Esophagus squamous epithelium (tissue), 5 donors: ENCODE measurements at regions not wholly inside any gene's neighbourhood (a gene's known extent, or its start where the extent isn't known, plus 50 kb on each side); places are given as distances from the start of the nearest gene placed in this dataset.

Experiments used
- DNase-seq: peaks from one replicate; lab custom pipeline; 2025; lab: John Stamatoyannopoulos, UW
- H3K27ac ChIP-seq, 4 donors: fragments of 200-600 bp; sonication (generic); one replicate each; pipeline ENCODE4 v1.5.1; 2016 to 2019; ENCODE audit warnings: mild to moderate bottlenecking in 1 of 4
- H3K27me3 ChIP-seq, 4 donors: fragments of 200-600 bp; sonication (generic); 1 replicate in 3 of 4; 2 replicates in 1 of 4; pipeline versions ENCODE4 v1.5.1 to v1.6.0; 2017 to 2021; ENCODE audit warnings: antibody characterized with exemption in 1 of 4
- H3K36me3 ChIP-seq, 3 donors: fragments of 200-600 bp; sonication (generic); one replicate each; pipeline ENCODE4 v1.5.1; 2016 to 2019
- H3K4me1 ChIP-seq, 3 donors: fragments of 200-600 bp; sonication (generic); one replicate each; pipeline ENCODE4 v1.5.1; 2017 to 2019
- H3K4me3 ChIP-seq, 4 donors: fragments of 200-600 bp; sonication (generic); 1 replicate in 3 of 4; 2 replicates in 1 of 4; pipeline ENCODE4 v1.5.1; 2016 to 2019; ENCODE audit warnings: mild to moderate bottlenecking in 2 of 4, moderate library complexity in 1 of 4
- H3K9me3 ChIP-seq, 3 donors: fragments of 200-600 bp; sonication (generic); one replicate each; pipeline ENCODE4 v1.5.1; 2016 to 2019
- CTCF ChIP-seq, 6 experiments: fragments of 450-650 bp in 4 of 6; fragments of 200-600 bp in 2 of 6; sonication (generic) in 2 of 6; IDR thresholded peaks; one replicate each; pipeline ENCODE4 v1.5.1; 2016 to 2019; ENCODE audit warnings: antibody characterized with exemption in 6 of 6, mild to moderate bottlenecking in 4 of 6, moderate library complexity in 4 of 6
- POLR2A ChIP-seq, 4 donors: fragments of 450-650 bp; IDR thresholded peaks; one replicate each; pipeline ENCODE4 v1.6.1; 2017; ENCODE audit warnings: antibody characterized with exemption in 4 of 4, mild to moderate bottlenecking in 4 of 4, moderate library complexity in 3 of 4
- WGBS, 2 donors: methylation state at CpG; one replicate each; pipeline ENCODE4 v1.1.5; 2018; 5-methylcytosine and 5-hydroxymethylcytosine counted together
- intact Hi-C: fragments of 100-400 bp; cut with DNase I; formaldehyde crosslinking; loops from one replicate; pipeline ENCODE4 v1.15.0; 2022
- donor health status: DM: yes; HTN: yes; CAD: no.

DNA sequence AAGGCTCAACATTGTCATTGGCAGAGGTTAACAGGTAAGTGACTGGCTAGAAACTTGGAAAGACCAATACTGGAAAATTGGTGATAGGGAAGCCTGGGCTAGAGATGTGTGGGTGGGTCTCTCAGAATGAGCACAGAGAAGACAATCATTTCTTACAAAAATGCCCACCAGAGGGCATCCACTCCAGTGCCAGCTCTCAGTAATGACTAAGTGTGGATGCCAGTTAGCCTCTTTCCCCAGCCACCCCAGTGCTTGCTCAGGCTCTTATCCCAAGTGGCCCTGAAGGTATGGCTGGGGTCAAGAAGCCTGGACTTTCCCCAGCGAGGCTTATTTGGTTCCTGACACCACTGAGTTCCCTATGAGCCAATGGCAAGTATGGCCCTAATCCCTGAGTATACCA is 115.9 kb upstream of the ST8SIA2 start:
- Histone ChIP-seq H3K27me3 (no peaks in the 10 kb centered on the region), H3K27ac (no peak overlapping the region), H3K9me3 (no peaks in the 10 kb centered on the region), H3K4me3 (no peak overlapping the region), H3K36me3 (no peaks in the 10 kb centered on the region), H3K4me1 (no peaks in the 10 kb centered on the region)
- DNase-seq = no peak
- WGBS, 2 donors = 75% methylated on average over 1 of the region's 1 CpG; no CpG with 5 or more reads in 1 of the 2 donors
- intact Hi-C loops = no loop called here
- peak in 2 of 6 experiments; percentile 15 to 38 for TF ChIP-seq CTCF (IDR thresholded peaks at IDR 0.05)
- no peak for TF ChIP-seq POLR2A (IDR thresholded peaks at IDR 0.05)

- no peaks in the 10 kb centered on the region for H3K36me3 ChIP-seq
Measured at GRCh38 chr15:92283813-92284212, 109.9 kb upstream of the ST8SIA2 start.

DNA sequence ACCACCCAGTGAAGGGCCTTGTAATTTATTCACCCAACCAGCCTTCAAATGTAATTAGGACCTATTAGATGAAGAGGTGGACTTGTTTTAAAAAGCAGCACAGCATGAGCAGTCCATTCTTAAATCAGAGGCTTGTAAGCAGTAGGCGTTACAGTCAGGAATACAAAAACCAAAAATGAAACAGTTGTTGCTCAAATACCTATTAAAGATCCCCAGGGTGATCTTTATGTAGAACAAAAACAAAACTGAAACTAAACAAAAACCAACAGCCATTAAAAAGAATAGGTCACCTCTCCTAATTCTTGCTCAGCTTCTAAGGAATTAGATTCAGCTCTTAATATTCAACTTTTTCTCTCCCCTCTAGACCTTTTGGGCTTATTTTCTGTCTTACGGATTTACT is 104.9 kb upstream of the ST8SIA2 start:
- Histone ChIP-seq H3K9me3 (no peaks in the 10 kb centered on the region), H3K4me3 (no peak overlapping the region), H3K27me3 (peaks cover 0 to 21% (median 0%) of the 10 kb centered on the region in 4 donors), H3K4me1 (no peaks in the 10 kb centered on the region), H3K27ac (no peak overlapping the region), H3K36me3 (no peaks in the 10 kb centered on the region)
- 63 to 66% methylated on average over 2 of the region's 2 CpGs for WGBS, 2 donors
- intact Hi-C loops = no loop called here
- no peak for DNase-seq
- no peak for TF ChIP-seq CTCF (IDR thresholded peaks at IDR 0.05)

More at GRCh38 chr15:92283813-92284212, 109.9 kb upstream of the ST8SIA2 start:
- no peak overlapping the region for H3K27ac ChIP-seq
- no peaks in the 10 kb centered on the region for H3K9me3 ChIP-seq
- no peak for DNase-seq
- TF ChIP-seq POLR2A (IDR thresholded peaks at IDR 0.05) = no peak
- intact Hi-C loops = no loop called here
- H3K4me3 ChIP-seq = no peak overlapping the region
- 42 to 47% methylated on average over 2 of the region's 2 CpGs for WGBS, 2 donors
- H3K27me3 ChIP-seq = no peaks in the 10 kb centered on the region
- H3K4me1 ChIP-seq = no peaks in the 10 kb centered on the region

- intact Hi-C loops = no loop called here
- Histone ChIP-seq H3K4me1 (no peaks in the 10 kb centered on the region), H3K9me3 (no peaks in the 10 kb centered on the region), H3K4me3 (no peak overlapping the region), H3K27me3 (peaks cover 0 to 22% (median 0%) of the 10 kb centered on the region in 4 donors), H3K27ac (no peak overlapping the region), H3K36me3 (no peaks in the 10 kb centered on the region)
- TF ChIP-seq POLR2A (IDR thresholded peaks at IDR 0.05) (no peak), CTCF (IDR thresholded peaks at IDR 0.05) (no peak)
- no peak for DNase-seq
- WGBS, 2 donors = 47 to 64% methylated on average over 4 of the region's 4 CpGs
Measured at GRCh38 chr15:92289733-92290132, 103.9 kb upstream of the ST8SIA2 start.

GRCh38 chr15:92290359-92290992 is 103.2 kb upstream of the ST8SIA2 start:
- intact Hi-C loops = no loop called here
- Histone ChIP-seq H3K9me3 (no peaks in the 10 kb centered on the region), H3K4me1 (no peaks in the 10 kb centered on the region), H3K36me3 (no peaks in the 10 kb centered on the region), H3K4me3 (no peak overlapping the region), H3K27ac (no peak overlapping the region), H3K27me3 (peaks cover 0 to 23% (median 0%) of the 10 kb centered on the region in 4 donors)
- 74 to 88% methylated on average over 5 of the region's 5 CpGs for WGBS, 2 donors
- DNase-seq = no peak
- no peak for TF ChIP-seq CTCF (IDR thresholded peaks at IDR 0.05)
- TF ChIP-seq POLR2A (IDR thresholded peaks at IDR 0.05) = no peak
